HK-2 (cell line): ENCODE measurements at regions not wholly inside any gene's neighbourhood (a gene's known extent, or its start where the extent isn't known, plus 50 kb on each side); places are given as distances from the start of the nearest gene placed in this dataset.
"Not testable (repeated sequence)": the region's sequence is repeated elsewhere in the genome, so short reads cannot be mapped to it uniquely, and the experiment has no call there.

Source experiments
- DNase-seq: peaks from one replicate; pipeline ENCODE4 v3.0.0-alpha.2; 2018; ENCODE audit not compliant: unreplicated experiment

DNA sequence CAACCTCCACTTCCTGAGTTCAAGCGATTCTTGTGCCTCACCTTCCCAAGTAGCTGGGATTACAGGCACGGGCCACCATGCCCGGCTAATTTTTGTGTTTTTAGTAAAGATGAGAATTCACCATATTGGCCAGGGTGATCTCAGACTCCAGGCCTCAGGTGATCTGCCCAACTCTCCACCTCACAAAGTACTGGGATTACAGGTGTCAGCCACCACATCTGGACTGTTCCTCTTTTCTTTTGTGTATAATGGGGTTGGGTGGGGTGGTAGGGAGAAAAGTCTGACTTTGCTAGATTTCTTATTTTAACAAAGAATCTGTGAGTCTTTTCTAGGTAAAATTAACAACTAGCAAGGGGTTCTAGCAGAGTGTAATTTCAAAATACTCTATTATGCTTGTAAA, 92.7 kb upstream of the AMN1 start:
- DNase-seq, result no peak

DNA sequence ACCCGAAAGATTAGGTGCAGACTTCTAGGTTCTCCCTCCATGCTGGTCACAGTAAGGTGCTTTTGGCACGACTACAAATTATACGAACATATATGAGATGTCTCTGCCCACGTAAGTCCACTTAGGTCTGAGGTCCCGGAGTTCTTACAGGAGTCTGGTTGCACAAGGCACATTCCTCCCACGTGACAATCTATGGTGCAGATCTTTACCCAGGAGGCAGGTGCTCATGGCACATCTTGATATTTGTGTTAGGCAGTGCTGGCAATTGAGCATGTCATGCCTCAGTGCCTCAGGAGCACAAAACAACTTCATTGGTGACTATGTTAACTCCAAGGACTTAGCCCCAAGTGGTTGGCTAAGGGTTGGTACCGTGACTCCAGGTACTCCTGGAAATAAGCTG, 92.0 kb upstream of the AMN1 start:
- DNase-seq, result no peak

DNA sequence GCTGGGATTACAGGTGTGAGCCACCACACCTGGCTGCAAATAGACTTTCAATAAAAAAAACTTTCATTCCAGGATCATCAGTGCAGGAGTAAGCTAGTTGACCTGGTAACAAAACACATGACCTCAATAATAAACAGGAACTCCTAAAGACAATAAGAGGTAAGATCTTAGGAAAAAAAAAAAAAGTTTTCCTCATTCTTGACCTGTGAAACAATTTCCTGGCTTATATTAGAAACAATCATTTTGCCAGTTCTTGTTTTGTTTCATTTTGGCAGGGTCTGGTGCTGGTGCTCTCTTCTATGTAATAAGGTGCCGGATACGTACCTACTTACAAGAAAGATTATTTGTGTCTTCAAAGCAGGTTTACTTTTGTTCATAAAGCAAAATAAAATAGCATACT, 90.6 kb upstream of the AMN1 start:
- no peak for DNase-seq

DNA sequence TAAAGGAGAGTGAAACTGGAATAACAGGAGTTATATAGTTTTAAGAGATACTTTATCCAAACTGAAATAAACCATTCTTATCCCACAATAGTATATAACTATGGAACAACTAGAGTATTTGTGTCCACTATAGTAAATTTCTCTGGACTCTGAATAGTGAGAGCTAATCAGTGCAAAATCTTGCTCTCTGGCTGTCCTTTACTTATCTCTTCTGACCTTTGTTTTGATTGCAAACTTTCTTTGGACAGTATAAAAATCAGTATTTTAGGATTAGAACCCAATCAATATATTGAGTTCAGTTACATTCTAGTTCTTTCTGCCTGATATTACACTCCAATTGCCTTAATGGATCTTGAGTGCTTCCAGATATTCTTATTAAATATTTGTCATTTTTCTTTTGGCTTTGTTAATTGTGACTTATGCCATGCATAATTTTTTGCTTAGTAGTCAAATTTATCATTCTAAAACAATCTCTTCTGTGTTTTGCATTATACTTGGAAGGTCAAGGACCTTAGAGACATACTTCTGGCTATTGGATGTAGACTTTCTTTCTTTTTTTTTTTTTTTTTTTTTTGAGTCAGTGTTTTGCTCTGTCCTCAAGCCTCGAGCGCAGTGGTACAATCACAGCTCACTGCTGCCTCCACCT, 89.9 kb upstream of the AMN1 start:
- no peak for DNase-seq

DNA sequence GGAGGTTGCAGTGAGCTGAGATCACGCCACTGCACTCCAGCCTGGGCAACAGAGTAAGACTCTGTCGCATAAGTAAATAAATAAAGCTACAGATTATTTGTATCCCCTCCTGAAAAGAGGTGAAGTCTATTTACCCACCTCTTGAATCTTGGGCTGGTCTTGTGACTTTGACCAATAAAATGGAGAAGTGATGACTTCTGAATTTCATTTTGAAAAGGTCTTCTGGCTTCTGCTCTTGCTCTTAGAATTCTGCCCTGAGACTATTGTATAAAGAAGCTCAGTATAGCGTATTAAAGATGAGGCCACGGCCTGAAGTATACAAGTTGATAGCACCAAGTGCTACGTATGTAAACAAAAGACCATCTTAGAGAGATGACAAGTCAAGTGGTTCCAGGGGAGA, 88.3 kb upstream of the AMN1 start:
- no peak for DNase-seq

DNA sequence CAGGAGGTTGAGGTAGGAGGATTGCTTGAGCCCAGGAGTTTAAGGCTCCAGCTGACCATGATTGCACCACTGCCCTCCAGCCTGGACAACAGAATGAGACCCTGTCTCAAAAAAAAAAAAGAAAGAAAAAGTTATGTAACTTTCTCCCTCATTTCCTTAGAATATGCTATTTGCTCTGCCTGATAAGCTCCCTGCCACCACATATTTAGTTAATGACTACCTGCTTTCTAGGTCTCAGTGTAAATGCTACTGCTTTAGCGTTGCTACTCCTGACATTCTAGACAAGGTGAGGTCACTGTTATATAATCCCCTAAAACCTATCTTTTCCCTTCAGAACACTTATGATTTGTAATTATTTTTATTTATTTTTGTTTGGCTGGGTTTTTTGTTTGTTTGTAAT, 86.3 kb upstream of the AMN1 start:
- no peak for DNase-seq

DNA sequence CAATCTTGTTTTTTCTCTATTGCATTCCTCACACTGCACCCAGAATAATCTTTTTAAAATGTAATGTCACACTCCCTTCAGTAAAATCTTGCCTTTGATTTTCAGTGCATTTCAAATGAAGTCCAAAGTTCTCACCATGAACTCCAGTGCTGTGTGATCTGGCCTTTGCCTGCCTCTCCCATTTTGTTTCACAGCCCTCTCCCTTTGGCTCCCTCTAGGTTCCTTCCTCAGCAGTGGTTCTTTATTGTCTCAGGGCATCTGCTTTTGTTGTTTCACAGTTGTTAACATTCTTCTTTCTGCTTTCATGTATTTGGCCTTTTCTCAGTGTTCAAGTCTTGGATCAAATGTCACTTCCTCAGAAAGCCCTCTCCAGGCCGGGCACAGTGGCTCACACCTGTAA, 84.5 kb upstream of the AMN1 start:
- DNase-seq, result no peak

DNA sequence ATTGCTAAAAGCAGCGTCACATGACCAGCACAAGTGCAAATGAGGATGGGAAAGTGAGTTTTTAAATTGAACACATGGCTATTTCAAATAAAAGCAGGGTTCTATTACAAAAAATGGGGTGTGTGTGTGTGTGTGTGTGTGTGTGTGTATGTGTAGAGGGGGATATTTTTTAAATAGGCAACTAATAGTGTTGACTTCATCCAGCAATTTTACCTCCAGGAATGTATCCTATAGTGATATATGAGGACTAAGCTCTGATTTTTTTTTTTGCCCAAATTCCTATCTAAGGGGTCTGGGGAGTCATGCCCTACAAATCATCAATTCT, 78.9 kb upstream of the AMN1 start:
- DNase-seq, result no peak

DNA sequence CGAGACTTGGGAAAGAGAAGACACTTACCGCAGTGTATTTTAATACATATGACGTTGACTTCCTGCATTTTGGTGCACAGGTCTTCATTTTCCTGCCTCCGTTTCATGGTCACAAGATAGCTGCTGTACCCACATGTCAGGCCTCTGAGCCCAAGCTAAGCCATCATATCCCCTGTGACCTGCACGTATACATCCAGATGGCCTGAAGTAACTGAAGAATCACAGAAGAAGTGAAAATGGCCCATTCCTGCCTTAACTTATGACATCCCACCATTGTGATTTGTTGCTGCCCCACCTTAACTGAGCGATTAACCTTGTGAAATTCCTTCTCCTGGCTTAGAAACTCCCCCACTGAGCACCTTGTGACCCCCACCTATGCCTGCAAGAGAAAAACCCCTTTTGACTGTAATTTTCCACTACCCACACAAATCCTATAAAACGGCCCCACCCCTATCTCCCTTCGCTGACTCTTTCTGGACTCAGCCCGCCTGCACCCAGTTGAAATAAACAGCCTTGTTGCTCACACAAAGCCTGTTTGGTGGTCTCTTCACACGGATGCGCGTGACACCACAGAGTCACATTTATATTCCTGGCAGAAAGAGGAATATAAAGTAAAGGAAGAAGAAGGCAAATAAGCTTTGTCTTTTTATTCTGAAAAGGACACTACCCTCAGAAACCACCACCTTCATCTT, 78.4 kb upstream of the AMN1 start:
- not testable (repeated sequence) for DNase-seq

DNA sequence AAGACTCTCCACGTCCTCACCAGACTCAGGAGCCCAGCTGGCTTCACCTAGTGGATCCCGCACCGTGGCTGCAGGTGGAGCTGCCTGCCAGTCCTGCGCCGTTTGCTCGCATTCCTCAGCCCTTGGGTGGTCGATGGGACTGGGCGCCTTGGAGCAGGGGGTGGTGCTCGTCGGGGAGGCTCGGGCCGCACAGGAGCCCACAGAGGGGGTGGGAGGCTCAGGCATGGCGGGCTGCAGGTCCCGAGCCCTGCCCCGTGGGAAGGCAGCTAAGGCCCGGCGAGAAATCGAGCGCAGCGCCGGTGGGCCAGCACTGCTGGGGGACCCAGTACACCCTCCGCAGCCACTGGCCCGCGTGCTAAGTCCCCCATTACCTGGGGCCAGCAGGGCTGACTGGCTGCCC, 76.9 kb upstream of the AMN1 start:
- DNase-seq, result not testable (repeated sequence)

DNA sequence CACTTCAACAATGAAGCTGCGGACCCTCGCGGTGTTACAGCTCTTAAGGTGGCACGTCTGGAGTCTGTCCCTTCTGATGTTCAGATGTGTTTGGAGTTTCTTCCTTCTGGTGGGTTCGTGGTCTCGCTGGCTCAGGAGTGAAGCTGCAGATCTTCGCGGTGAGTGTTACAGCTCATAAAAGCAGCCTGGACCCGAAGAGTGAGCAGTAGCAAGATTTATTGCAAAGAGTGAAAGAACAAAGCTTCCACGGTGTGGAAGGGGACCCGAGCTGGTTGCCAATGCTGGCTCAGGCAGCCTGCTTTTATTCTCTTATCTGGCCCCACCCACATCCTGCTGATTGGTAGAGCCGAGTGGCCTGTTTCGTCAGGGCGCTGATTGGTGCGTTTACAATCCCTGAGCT, 75.9 kb upstream of the AMN1 start:
- DNase-seq, result not testable (repeated sequence)

DNA sequence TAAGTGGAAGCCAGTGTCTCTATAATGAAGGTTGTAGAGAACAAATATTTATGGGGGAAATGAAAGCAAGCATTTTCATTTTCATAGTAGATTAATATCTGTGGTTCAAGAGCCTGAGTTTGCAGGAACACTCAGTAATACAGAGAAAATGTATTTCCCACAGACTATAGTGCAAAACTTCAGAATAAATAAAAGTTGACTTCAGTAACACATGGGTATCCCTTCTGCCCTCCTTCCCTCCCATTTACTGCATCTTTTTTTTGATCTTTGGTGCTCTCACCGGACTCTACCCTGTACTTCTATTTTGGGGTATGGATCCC, 75.3 kb upstream of the AMN1 start:
- DNase-seq, result no peak

DNA sequence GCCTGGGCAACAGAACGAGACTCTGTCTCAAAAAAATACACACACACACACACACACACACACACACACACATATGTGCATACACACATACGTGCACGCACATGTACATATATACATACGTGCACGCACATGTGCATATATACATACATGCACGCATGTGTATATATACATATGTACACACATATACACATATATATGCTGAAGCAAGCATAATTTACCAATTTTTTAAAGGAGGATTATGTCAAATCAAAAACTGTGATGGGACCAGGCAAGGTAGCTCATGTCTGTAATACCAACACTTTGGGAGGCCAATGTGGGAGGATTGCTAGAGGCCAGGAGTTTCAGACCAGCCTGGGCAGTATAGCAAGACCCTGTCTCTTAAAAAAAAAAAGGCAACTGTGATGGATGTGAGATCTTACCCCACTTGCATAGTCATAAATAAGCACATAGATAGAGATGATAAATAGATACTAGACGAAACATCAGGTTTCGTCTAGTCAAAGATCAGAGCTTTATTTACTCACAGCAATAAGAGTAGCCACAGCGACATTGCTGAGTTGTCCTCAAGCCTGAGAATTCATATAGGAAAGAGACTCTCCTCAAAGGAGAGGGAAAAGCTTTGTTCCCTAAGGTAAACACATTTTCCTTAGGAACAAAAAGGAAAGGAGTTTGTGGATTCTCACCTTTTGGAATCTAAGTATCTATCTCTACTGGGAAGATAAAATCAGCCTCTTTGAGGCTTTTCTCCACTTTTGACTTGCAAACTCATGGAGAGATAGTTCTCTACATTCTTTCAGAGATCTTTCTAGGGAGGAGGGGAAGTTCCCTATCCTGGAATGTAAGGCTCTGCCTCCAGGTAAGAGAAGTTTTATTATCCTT, 74.7 kb upstream of the AMN1 start:
- DNase-seq, result no peak

DNA sequence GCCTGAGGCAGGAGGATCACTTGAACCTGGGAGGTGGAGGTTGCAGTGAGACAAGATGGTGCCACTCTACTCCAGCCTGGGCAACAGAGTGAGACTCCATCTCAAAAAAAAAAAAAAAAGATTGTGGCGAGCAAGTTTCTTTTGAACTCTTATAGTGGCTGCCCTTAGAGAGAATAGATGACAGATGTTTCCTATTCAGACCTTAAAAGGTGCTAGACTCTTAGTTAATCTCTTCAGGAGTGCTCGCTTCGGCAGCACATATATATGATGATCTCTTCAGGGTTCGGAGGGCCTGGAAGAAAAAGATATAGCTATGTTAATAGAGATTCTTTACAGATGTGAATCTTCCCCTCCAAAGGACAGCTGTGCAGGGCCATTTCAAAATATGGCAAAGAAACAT, 73.1 kb upstream of the AMN1 start:
- no peak for DNase-seq

DNA sequence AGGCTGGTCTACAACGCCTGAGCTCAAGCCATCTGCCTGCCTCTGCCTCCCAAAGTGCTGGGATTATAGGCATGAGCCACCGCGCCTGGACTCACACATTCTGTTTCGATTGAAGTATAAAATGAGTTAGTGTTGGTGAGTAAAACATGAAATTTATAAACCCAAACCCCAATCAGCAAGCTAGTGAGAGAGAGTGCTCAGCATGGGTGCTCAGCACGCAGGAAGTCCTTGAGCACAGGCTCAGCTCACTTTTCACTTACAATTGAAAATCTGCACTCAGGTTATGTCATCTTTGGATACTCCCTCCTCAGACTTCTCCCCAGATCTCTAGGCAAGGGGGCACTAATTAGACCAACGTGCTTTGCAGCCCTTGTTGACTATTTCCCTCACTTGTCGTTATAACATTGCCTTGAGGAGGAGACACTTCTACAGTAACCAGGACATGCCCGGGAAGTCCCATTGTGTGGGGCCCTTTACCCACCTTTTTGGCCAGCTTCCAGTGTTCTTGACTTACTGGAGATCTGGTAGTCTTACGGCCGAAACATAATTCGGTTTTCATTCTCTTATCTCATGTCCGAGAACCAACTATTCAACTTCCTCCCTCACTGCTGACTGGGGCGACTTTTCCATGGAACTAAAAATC, 68.5 kb upstream of the AMN1 start:
- no peak for DNase-seq

DNA sequence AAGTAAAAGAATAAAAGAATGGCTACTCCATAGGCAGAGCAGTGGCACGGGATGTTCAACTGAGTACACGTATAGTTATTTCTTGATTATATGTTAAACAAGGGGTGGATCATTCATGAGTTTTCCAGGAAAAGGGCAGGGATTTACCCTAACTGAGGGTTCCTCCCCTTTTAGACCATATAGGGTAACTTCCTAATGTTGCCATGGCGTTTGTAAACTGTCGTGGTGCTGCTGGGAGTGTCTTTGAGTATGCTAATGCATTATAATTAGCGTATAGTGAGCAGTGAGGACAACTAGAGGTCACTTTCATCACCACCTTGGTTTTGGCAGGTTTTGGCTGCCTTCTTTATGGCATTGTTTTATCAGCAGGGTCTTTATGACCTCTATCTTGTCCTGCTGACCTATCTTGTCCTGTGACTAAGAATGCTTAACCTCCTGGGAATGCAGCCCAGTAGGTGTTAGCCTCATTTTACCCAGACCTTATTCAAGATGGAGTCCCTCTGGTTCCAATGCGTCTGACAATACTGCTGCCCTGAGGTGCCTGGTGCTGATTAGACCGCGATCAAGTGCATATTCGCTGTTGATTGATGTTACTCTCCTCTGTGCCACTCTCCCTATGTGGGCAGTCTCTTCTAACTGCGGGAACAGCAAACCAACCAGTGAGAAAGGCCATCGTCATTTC, 67.6 kb upstream of the AMN1 start:
- no peak for DNase-seq

DNA sequence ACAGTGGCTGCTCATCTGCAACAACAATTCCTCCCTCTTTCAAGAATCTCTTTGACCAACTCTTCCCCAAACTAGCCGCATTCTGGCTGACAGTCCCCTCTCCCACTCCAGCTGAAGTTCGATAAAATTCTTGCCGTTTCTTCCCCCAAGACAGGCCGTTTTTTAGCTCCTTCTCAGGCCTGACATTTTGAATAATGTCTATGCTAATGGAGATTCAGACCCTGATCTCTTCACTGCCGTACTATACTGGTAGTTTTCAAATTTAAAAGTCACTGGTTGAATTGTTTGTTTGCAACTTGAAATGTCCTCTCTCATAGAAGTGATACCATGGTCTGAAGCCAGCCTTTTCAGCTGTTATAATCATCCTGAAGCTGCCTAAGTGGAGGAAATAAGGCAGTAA, 65.9 kb upstream of the AMN1 start:
- no peak for DNase-seq

DNA sequence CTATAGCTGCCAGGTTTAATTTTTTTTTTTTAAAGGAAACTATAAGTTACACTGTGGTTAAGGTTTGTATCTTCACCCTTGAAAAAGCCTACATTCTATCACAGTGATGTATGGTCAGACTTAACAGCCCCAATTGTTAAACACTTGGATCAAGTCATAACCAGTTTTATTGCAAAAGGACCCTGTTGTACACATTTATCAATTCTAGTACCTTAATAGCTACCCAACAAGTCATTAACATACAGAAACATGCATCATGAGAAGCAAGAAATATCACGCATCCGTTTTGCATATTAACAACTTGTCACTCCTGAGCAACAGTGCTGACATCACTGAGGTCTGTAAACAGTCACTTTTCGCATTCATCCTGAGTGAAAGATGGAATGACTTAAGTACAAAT, 62.4 kb upstream of the AMN1 start:
- not testable (repeated sequence) for DNase-seq

DNA sequence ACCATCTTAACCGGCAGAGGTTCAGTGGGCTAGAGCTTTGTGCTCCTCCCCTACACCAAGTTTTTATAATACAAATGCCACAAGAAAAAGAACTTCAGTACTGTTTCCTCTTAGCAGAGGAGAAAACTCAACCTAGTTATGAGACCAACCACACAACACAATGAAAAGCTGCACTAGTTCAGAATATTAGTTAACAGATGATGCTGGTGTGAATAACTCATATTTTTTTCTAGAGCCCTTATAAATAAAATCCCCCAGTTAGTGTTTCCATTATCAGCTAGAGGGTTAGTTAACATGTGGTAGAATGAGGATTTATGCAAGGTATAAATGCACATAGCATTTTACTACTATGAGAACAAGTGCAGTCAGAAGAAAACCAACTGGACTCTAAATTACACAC, 61.9 kb upstream of the AMN1 start:
- DNase-seq, result no peak

DNA sequence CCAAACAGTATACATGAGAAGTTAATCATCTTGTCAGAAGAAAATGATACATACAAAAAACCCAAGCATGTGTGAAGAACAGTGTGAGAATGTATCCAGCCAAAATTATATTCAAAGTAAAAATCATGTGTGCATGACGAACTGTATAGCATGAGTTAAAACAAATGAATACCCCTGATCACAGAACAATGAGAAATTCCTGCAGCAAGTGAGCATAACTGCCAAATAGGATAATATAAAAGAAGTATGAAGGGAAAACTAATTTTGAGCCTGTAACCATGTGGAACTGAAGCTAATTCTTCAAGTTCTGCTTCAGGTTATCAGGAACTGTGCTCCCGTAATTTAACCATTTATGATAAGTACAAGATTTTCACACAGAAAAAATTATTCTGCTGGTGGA, 56.5 kb upstream of the AMN1 start:
- DNase-seq, result no peak

DNA sequence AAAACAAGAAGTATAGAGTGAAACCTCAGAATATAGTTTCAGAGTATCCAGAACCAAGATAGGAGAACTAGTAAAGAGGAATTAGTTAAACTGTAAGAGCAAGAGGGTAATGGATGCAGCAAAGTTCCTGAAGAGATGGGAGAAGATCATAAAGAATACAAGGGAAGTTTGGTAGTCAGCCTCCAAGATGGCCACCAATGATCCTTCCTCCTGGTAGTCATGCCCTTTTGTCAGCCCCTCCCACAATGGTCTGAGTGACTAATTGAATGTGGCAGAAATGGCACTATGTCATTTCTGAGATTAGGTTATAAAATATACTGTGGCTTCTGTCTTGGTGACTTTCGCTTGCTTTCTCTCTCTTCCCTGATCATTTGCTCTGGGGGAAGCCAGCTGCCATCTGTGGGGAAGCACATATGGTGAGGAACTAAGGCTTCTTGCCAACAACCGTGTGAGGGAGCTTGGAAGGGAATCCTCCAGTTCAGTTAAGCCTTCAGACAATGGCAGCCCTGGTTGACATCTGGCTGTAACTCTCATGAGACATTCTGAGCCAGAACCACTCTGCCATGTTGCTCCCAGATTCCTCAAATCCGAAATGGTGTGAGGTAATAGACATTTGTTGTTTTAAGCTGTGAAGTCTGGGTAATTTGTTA, 55.3 kb upstream of the AMN1 start:
- no peak for DNase-seq

DNA sequence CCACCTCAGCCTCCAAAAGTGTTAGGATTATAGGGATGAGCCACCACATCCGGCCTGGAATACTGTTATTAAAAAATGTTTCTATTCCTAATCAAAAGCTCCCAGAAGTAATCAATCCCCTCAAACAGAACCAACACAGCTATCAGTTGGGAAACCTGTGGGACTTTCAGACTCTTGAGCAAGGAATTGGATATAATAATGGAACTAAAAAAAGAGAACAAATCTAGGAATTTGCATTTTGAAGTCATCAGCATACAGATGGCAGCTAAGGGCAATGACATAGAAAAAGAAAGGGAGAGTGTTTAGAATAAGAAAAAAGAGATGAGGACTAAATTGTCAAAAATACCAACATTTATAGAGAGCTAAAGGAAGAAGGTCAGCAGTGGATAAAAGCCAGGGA, 54.7 kb upstream of the AMN1 start:
- no peak for DNase-seq
